ENCODE measurements at regions not wholly inside any gene's neighbourhood (a gene's known extent, or its start where the extent isn't known, plus 50 kb on each side); places are given as distances from the start of the nearest gene placed in this dataset.

GRCh38 chr19:31601855-31602254 is 252.6 kb upstream of the TSHZ3 start:
- H3K27ac ChIP-seq, result no peak overlapping the region
- H3K4me3 ChIP-seq (ENCODE audit: low read depth in 1 of 2, low read length in 1 of 2), result no peak overlapping the region
- no peaks in the 10 kb centered on the region for H3K9me3 ChIP-seq
- TF ChIP-seq, protein P1, sequence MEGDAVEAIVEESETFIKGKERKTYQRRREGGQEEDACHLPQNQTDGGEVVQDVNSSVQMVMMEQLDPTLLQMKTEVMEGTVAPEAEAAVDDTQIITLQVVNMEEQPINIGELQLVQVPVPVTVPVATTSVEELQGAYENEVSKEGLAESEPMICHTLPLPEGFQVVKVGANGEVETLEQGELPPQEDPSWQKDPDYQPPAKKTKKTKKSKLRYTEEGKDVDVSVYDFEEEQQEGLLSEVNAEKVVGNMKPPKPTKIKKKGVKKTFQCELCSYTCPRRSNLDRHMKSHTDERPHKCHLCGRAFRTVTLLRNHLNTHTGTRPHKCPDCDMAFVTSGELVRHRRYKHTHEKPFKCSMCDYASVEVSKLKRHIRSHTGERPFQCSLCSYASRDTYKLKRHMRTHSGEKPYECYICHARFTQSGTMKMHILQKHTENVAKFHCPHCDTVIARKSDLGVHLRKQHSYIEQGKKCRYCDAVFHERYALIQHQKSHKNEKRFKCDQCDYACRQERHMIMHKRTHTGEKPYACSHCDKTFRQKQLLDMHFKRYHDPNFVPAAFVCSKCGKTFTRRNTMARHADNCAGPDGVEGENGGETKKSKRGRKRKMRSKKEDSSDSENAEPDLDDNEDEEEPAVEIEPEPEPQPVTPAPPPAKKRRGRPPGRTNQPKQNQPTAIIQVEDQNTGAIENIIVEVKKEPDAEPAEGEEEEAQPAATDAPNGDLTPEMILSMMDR (IDR thresholded peaks at IDR 0.05), result no peak
- H3K36me3 ChIP-seq, result no peaks in the 10 kb centered on the region
- no peaks in the 10 kb centered on the region for H3K4me1 ChIP-seq (ENCODE audit: control insufficient read depth in 1 of 2, insufficient read depth in 1 of 2, low read depth in 1 of 2, low read length in 1 of 2)
- no peaks in the 10 kb centered on the region for H3K27me3 ChIP-seq

- H3K4me1 ChIP-seq (ENCODE audit: control insufficient read depth in 1 of 2, insufficient read depth in 1 of 2, low read depth in 1 of 2, low read length in 1 of 2), result no peaks in the 10 kb centered on the region
- H3K9me3 ChIP-seq, result no peaks in the 10 kb centered on the region
- TF ChIP-seq, protein P1 (IDR thresholded peaks at IDR 0.05), result no peak
Measured at GRCh38 chr19:31602548-31602947, 253.3 kb upstream of the TSHZ3 start.

GRCh38 chr19:31604493-31605040 is 255.3 kb upstream of the TSHZ3 start:
- Histone ChIP-seq H3K4me1 (ENCODE audit: control insufficient read depth in 1 of 2, insufficient read depth in 1 of 2, low read depth in 1 of 2, low read length in 1 of 2) (no peaks in the 10 kb centered on the region), H3K27me3 (no peaks in the 10 kb centered on the region), H3K4me3 (ENCODE audit: low read depth in 1 of 2, low read length in 1 of 2) (no peak overlapping the region), H3K9me3 (no peaks in the 10 kb centered on the region), H3K27ac (no peak overlapping the region), H3K36me3 (no peaks in the 10 kb centered on the region)
- TF ChIP-seq, protein P1 (IDR thresholded peaks at IDR 0.05), result no peak

More at GRCh38 chr19:31602548-31602947, 253.3 kb upstream of the TSHZ3 start:
- H3K4me3 ChIP-seq (ENCODE audit: low read depth in 1 of 2, low read length in 1 of 2), result no peak overlapping the region
- no peaks in the 10 kb centered on the region for H3K36me3 ChIP-seq
- no peak overlapping the region for H3K27ac ChIP-seq
- no peaks in the 10 kb centered on the region for H3K27me3 ChIP-seq

GRCh38 chr19:31610018-31610417 is 260.8 kb upstream of the TSHZ3 start:
- H3K4me1 ChIP-seq (ENCODE audit: control insufficient read depth in 1 of 2, insufficient read depth in 1 of 2, low read depth in 1 of 2, low read length in 1 of 2), result no peaks in the 10 kb centered on the region
- TF ChIP-seq, protein P1 (IDR thresholded peaks at IDR 0.05), result no peak
- H3K4me3 ChIP-seq (ENCODE audit: low read depth in 1 of 2, low read length in 1 of 2), result no peak overlapping the region
- H3K9me3 ChIP-seq, result no peaks in the 10 kb centered on the region
- H3K27me3 ChIP-seq, result no peaks in the 10 kb centered on the region
- H3K27ac ChIP-seq, result no peak overlapping the region
- no peaks in the 10 kb centered on the region for H3K36me3 ChIP-seq

GRCh38 chr19:31611046-31611877 is 262.0 kb upstream of the TSHZ3 start:
- TF ChIP-seq, protein P1 (IDR thresholded peaks at IDR 0.05), result no peak
- Histone ChIP-seq H3K4me1 (ENCODE audit: control insufficient read depth in 1 of 2, insufficient read depth in 1 of 2, low read depth in 1 of 2, low read length in 1 of 2) (no peaks in the 10 kb centered on the region), H3K4me3 (ENCODE audit: low read depth in 1 of 2, low read length in 1 of 2) (no peak overlapping the region), H3K27ac (no peak overlapping the region), H3K9me3 (no peaks in the 10 kb centered on the region), H3K27me3 (no peaks in the 10 kb centered on the region), H3K36me3 (no peaks in the 10 kb centered on the region)
